ENCODE measurements at regions not wholly inside any gene's neighbourhood (a gene's known extent, or its start where the extent isn't known, plus 50 kb on each side); places are given as distances from the start of the nearest gene placed in this dataset.
A peak's percentile ranks its signal among the peaks of the same experiment; 100 is the strongest.

- DNase-seq = no peak
These were observed 837.0 kb downstream of the GALC start for GRCh38 chr14:87155856-87156488.

- no peak for DNase-seq
These were observed 839.1 kb downstream of the GALC start for GRCh38 chr14:87153901-87154300.

- no peak for DNase-seq
These were observed 839.6 kb downstream of the GALC start for GRCh38 chr14:87153391-87153790.

GRCh38 chr14:87152693-87153092, 840.3 kb downstream of the GALC start:
- no peak for DNase-seq

- peak; percentile 75 for DNase-seq
These were observed 843.2 kb downstream of the GALC start for GRCh38 chr14:87149583-87150354.

- peak; percentile 82 for DNase-seq
These were observed 844.3 kb downstream of the GALC start for GRCh38 chr14:87148655-87149054.

GRCh38 chr14:87142551-87143211, 850.3 kb downstream of the GALC start:
- DNase-seq = no peak

GRCh38 chr14:87141801-87142200, 851.2 kb downstream of the GALC start:
- no peak for DNase-seq

GRCh38 chr14:87139299-87139698, 853.7 kb downstream of the GALC start:
- DNase-seq = no peak

- DNase-seq = peak; percentile 87
These were observed 859.7 kb downstream of the GALC start for GRCh38 chr14:87133073-87133801.

- DNase-seq = peak; percentile 23
These were observed 861.1 kb downstream of the GALC start for GRCh38 chr14:87131879-87132278.

- no peak for DNase-seq
These were observed 870.8 kb downstream of the GALC start for GRCh38 chr14:87122166-87122565.

- DNase-seq = no peak
These were observed 871.3 kb downstream of the GALC start for GRCh38 chr14:87121716-87122115.

GRCh38 chr14:87115234-87115633, 877.7 kb downstream of the GALC start:
- DNase-seq = no peak

- no peak for DNase-seq
These were observed 879.7 kb downstream of the GALC start for GRCh38 chr14:87113286-87113685.

- DNase-seq = no peak
These were observed 881.2 kb downstream of the GALC start for GRCh38 chr14:87111741-87112140.

- no peak for DNase-seq
These were observed 881.9 kb downstream of the GALC start for GRCh38 chr14:87111126-87111525.

GRCh38 chr14:87109271-87109670, 883.7 kb downstream of the GALC start:
- no peak for DNase-seq

GRCh38 chr14:87108726-87109125, 884.3 kb downstream of the GALC start:
- DNase-seq = peak; percentile 94

GRCh38 chr14:87102811-87103378, 890.1 kb downstream of the GALC start:
- DNase-seq = peak; percentile 51

GRCh38 chr14:87097015-87097414, 896.0 kb downstream of the GALC start:
- peak; percentile 29 for DNase-seq

GRCh38 chr14:87094913-87095312, 898.1 kb downstream of the GALC start:
- no peak for DNase-seq

GRCh38 chr14:87088588-87088987, 904.4 kb downstream of the GALC start:
- no peak for DNase-seq
